ENCODE measurements at regions not wholly inside any gene's neighbourhood (a gene's known extent, or its start where the extent isn't known, plus 50 kb on each side); places are given as distances from the start of the nearest gene placed in this dataset.

- TF ChIP-seq CTCF (IDR thresholded peaks at IDR 0.05; ENCODE audit: insufficient read depth, low read length), result no peak
- no peak for TF ChIP-seq REST (IDR thresholded peaks at IDR 0.05; ENCODE audit: insufficient replicate concordance, low read depth)
- TF ChIP-seq SPI1 (IDR thresholded peaks at IDR 0.05; ENCODE audit: borderline replicate concordance, low read depth), result no peak
- TF ChIP-seq POLR2AphosphoS5 (IDR thresholded peaks at IDR 0.05; ENCODE audit: low read depth), result no peak
Observed at GRCh38 chr15:95758451-95758850, 572.0 kb upstream of the NR2F2 start.
